Stomach (tissue), 8 donors: ENCODE measurements at regions not wholly inside any gene's neighbourhood (a gene's known extent, or its start where the extent isn't known, plus 50 kb on each side); places are given as distances from the start of the nearest gene placed in this dataset.

ENCODE experiments used
- DNase-seq, 2 donors: peaks; one replicate each; pipeline versions ENCODE4 v3.0.0 to v3.0.0-alpha.2; 2013 to 2019
- H3K27ac ChIP-seq, 5 donors: fragments of 200-600 bp in 4 of 5; sonication (generic) in 4 of 5; one replicate each; pipeline ENCODE4 v1.5.1; 2013 to 2019; ENCODE audit warnings: mild to moderate bottlenecking in 1 of 5, moderate library complexity in 1 of 5
- H3K27me3 ChIP-seq, 3 donors: fragments of 200-600 bp; sonication (generic); one replicate each; pipeline ENCODE4 v1.5.1; 2017 to 2019; ENCODE audit warnings: mixed run types in 1 of 3
- H3K36me3 ChIP-seq, 4 donors: fragments of 200-600 bp; sonication (generic); 1 replicate in 3 of 4; 2 replicates in 1 of 4; pipeline ENCODE4 v1.5.1; 2016 to 2019
- H3K4me1 ChIP-seq, 4 donors: fragments of 200-600 bp; sonication (generic); one replicate each; pipeline ENCODE4 v1.5.1; 2016 to 2019
- H3K4me3 ChIP-seq, 4 donors: fragments of 200-600 bp; sonication (generic) in 3 of 4; one replicate each; pipeline ENCODE4 v1.5.1; 2016 to 2019; ENCODE audit warnings: mild to moderate bottlenecking in 1 of 4
- H3K9me3 ChIP-seq, 4 donors: fragments of 200-600 bp; sonication (generic); one replicate each; pipeline ENCODE4 v1.5.1; 2016 to 2019
- EP300 ChIP-seq: sonication (generic); formaldehyde crosslinking; IDR thresholded peaks from one replicate; pipeline ENCODE4 v1.6.1; 2017; ENCODE audit warnings: antibody characterized with exemption
- POLR2A ChIP-seq, 4 donors: fragments of 450-650 bp; IDR thresholded peaks; one replicate each; pipeline ENCODE4 v1.6.1; 2016; ENCODE audit warnings: antibody characterized with exemption in 4 of 4, control low read depth in 2 of 4, mild to moderate bottlenecking in 1 of 4, moderate library complexity in 1 of 4
- POLR2AphosphoS5 ChIP-seq, 3 donors: sonication (generic); formaldehyde crosslinking; IDR thresholded peaks; one replicate each; pipeline ENCODE4 v1.6.1; 2016; ENCODE audit warnings: antibody characterized with exemption in 3 of 3
- WGBS, 5 donors: extraction: QIAGEN DNeasy Blood & Tissue Kit in 3 of 5; methylation state at CpG; one replicate each; pipeline versions ENCODE4 v1.1.5 to v1.1.7; 2013 to 2018; 5-methylcytosine and 5-hydroxymethylcytosine counted together
- intact Hi-C: fragments of 100-400 bp; cut with DNase I; formaldehyde crosslinking; loops from one replicate; pipeline ENCODE4 v1.15.1; 2023; ENCODE audit warnings: low total_unique reads
- TF ChIP-seq, protein P1 (sequence below), 7 experiments: fragments of 450-650 bp in 4 of 7; fragments of 200-600 bp in 3 of 7; sonication (generic) in 3 of 7; IDR thresholded peaks; one replicate each; pipeline ENCODE4 v1.5.1; 2016 to 2019; ENCODE audit warnings: antibody characterized with exemption in 7 of 7, control low read depth in 2 of 7, mild to moderate bottlenecking in 1 of 7
- donor health status: healthy with polysubstance abuse.
- donor health status: Bipolar disorder and iron deficiency.
- donor health status: healthy.

DNA sequence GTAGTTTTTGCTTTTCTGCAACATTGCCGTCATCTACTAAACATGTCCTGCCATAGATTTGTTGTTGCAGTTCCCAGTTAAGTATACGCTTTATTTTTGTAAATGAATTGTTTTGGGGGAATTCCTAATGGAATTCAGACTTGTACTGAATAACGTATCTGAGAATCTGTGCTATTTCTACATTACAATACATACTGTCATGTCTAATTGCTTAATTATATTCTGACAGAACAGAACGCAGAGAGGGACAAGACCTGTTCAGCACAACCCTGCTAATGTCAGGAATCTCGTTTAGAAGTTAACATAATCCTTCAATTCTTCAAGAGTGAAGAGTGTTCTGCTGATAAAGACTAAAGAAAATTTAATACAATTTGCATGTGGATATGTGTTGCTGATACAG lies 861.1 kb upstream of the KLHL1 start:
- Histone ChIP-seq H3K9me3 (no peaks in the 10 kb centered on the region), H3K36me3 (no peaks in the 10 kb centered on the region), H3K4me1 (no peaks in the 10 kb centered on the region), H3K4me3 (no peak overlapping the region), H3K27ac (no peak overlapping the region), H3K27me3 (no peaks in the 10 kb centered on the region)
- no peak for TF ChIP-seq POLR2AphosphoS5 (IDR thresholded peaks at IDR 0.05)
- TF ChIP-seq, protein P1, sequence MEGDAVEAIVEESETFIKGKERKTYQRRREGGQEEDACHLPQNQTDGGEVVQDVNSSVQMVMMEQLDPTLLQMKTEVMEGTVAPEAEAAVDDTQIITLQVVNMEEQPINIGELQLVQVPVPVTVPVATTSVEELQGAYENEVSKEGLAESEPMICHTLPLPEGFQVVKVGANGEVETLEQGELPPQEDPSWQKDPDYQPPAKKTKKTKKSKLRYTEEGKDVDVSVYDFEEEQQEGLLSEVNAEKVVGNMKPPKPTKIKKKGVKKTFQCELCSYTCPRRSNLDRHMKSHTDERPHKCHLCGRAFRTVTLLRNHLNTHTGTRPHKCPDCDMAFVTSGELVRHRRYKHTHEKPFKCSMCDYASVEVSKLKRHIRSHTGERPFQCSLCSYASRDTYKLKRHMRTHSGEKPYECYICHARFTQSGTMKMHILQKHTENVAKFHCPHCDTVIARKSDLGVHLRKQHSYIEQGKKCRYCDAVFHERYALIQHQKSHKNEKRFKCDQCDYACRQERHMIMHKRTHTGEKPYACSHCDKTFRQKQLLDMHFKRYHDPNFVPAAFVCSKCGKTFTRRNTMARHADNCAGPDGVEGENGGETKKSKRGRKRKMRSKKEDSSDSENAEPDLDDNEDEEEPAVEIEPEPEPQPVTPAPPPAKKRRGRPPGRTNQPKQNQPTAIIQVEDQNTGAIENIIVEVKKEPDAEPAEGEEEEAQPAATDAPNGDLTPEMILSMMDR (IDR thresholded peaks at IDR 0.05): no peak
- TF ChIP-seq POLR2A (IDR thresholded peaks at IDR 0.05): no peak
- no peak for TF ChIP-seq EP300
- WGBS, 5 donors: 67 to 78% (median 72%) methylated on average over 5 of the region's 5 CpGs
- intact Hi-C loops: loop anchor here (10.0 kb wide), 1 partner anchor 1065 kb away; no protein-coding TSS in a partner anchor
- no peak for DNase-seq

DNA sequence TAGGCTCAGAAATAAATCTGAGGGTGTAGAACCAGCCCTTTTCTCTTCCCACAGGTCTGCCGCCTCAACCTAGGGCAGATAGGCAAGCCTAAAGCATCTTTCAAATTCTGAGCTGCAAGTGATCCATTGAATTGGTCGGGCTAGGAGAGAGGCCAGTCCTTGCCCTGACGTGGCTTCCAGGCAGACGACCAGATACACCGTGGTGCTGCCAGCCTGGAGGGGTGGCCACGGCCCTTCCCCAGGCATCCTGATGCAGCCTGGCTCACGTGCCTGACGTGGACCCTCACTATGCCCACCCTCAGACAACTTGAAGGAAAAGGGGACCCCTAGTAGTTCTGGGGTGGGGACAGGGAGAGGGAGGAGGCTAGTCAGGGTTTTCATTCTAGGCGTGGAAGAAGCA lies 859.3 kb upstream of the KLHL1 start:
- DNase-seq: no peak
- WGBS, 5 donors: 82 to 96% (median 93%) methylated on average over 9 of the region's 9 CpGs
- Histone ChIP-seq H3K27ac (no peak overlapping the region), H3K36me3 (no peaks in the 10 kb centered on the region), H3K27me3 (no peaks in the 10 kb centered on the region), H3K9me3 (no peaks in the 10 kb centered on the region), H3K4me1 (no peaks in the 10 kb centered on the region), H3K4me3 (no peak overlapping the region)
- intact Hi-C loops: loop anchor here (10.0 kb wide), 1 partner anchor 1067 kb away; no protein-coding TSS in a partner anchor
- TF ChIP-seq POLR2AphosphoS5 (IDR thresholded peaks at IDR 0.05): no peak

DNA sequence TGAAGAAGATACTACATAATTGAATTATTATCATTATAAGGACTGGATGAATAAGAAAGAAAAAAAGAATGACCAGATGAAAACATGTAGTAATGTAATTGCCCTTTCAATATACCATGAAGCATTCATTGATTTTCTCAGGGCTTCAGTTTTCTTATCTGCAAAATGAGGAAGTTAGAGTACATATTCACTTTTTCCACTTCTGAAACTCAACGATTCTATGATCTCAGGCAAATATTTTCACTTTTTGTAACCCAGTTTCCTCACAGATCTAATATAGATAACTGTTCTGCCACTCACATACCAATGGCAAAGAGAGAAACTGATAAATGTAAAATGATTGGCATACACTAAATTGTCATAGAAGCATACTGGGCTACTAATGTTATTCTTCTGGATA lies 856.6 kb upstream of the KLHL1 start:
- DNase-seq: no peak
- no peaks in the 10 kb centered on the region for H3K4me1 ChIP-seq
- no peaks in the 10 kb centered on the region for H3K27me3 ChIP-seq
- H3K9me3 ChIP-seq: no peaks in the 10 kb centered on the region
- H3K36me3 ChIP-seq: no peaks in the 10 kb centered on the region
- TF ChIP-seq POLR2A (IDR thresholded peaks at IDR 0.05): no peak
- TF ChIP-seq EP300: no peak
- TF ChIP-seq POLR2AphosphoS5 (IDR thresholded peaks at IDR 0.05): no peak
- TF ChIP-seq, protein P1 (IDR thresholded peaks at IDR 0.05): no peak
- intact Hi-C loops: loop anchor here (10.0 kb wide), 1 partner anchor 1070 kb away; no protein-coding TSS in a partner anchor
- H3K27ac ChIP-seq: no peak overlapping the region
- 8 to 38% (median 27%) methylated on average over 1 of the region's 1 CpG for WGBS, 5 donors
- no peak overlapping the region for H3K4me3 ChIP-seq

DNA sequence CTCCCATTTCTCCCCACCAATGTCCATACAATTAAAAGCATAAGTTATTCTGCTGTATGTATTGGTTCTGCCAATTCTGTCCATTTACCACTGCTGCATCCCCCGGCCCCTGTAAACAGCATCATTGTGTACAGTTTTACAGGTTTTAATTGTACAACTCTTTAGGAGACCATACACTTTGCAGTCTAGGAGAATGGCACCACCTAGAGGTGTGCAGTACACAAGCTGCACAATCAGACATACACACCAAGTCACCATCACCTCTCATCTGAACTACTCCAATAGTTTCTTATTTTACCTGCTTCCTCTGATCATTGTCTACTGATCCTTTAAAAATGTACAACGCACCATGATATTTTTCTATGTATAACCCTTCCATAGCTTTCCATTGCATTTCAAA lies 855.9 kb upstream of the KLHL1 start:
- peak in 1 of 2 donors; percentile 3 for DNase-seq
- TF ChIP-seq EP300: no peak
- TF ChIP-seq POLR2AphosphoS5 (IDR thresholded peaks at IDR 0.05): no peak
- no peak for TF ChIP-seq POLR2A (IDR thresholded peaks at IDR 0.05)
- TF ChIP-seq, protein P1 (IDR thresholded peaks at IDR 0.05): no peak
- H3K27ac ChIP-seq: no peak overlapping the region
- H3K27me3 ChIP-seq: no peaks in the 10 kb centered on the region
- no peaks in the 10 kb centered on the region for H3K4me1 ChIP-seq
- no peaks in the 10 kb centered on the region for H3K9me3 ChIP-seq
- H3K4me3 ChIP-seq: no peak overlapping the region
- intact Hi-C loops: loop anchor here (10.0 kb wide), 1 partner anchor 1071 kb away; no protein-coding TSS in a partner anchor
- no peaks in the 10 kb centered on the region for H3K36me3 ChIP-seq
- 88 to 92% (median 90%) methylated on average over 2 of the region's 2 CpGs for WGBS, 5 donors

DNA sequence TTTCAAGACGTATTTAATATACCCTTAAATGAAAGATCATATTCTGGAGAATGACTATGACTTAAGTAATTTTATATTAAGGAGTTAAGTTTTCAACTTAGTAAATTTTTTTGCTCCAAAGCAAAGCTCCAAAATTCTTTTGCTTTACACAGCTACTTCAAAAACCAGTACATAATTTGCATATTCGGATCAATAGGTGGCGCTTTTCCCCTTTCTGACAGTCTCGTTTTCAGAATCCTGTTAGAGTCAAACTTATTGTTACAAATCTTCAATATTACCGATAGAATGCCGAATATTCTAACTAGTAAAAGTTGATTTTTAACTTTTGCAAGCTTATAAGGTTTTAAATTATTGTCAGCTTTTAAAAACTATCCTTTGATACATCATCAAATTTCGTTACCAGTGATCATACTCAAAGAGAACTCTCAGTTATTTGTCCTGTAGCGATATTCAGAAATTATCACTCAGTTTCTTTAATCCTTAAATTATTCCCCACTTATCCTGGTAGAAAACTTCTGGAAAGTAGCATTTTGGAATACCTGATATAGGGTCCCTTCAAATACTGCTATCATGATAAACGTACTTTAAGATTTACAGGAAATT lies 852.7 kb upstream of the KLHL1 start:
- Histone ChIP-seq H3K4me3 (no peak overlapping the region), H3K36me3 (no peaks in the 10 kb centered on the region), H3K27ac (no peak overlapping the region), H3K4me1 (no peaks in the 10 kb centered on the region), H3K9me3 (no peaks in the 10 kb centered on the region), H3K27me3 (no peaks in the 10 kb centered on the region)
- peak in 1 of 2 donors; percentile 77 for DNase-seq
- no peak for TF ChIP-seq EP300
- no peak for TF ChIP-seq POLR2A (IDR thresholded peaks at IDR 0.05)
- TF ChIP-seq, protein P1 (IDR thresholded peaks at IDR 0.05): peak in 3 of 7 experiments; percentile 13 to 20 (median 16)
- 34 to 40% (median 35%) methylated on average over 9 of the region's 9 CpGs for WGBS, 5 donors
- intact Hi-C loops: loop anchor here (10.0 kb wide), 1 partner anchor 1074 kb away; no protein-coding TSS in a partner anchor
